ENCODE measurements at regions not wholly inside any gene's neighbourhood (a gene's known extent, or its start where the extent isn't known, plus 50 kb on each side); places are given as distances from the start of the nearest gene placed in this dataset.

DNA sequence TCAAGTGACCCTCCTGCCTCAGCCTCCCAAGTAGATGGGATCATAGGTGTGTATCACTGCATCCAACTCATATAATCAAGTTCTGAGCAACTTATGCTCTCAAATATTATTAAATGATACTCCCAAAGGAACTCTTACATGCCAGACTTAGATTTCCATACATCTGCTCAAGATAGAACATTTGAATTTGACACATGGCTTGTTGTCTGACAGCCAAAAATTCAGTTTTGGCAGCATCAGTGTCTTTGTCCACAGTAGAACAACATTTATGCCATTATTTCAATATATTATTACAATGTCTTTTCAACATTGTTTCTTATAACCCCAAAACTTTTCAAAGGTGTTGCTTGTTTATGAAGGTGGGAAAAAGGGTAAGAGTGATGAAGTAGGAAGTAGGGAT is 116.2 kb downstream of the SUCNR1 start:
- no peaks in the 10 kb centered on the region for H3K79me2 ChIP-seq (ENCODE audit: insufficient read depth, low read length)
- BruUV-seq (replicated peaks): no TSS peak
- no peaks in the 10 kb centered on the region for H3K4me1 ChIP-seq (ENCODE audit: control insufficient read depth in 1 of 2, insufficient read depth in 2 of 2, low read length in 2 of 2)
- H4K20me1 ChIP-seq (ENCODE audit: insufficient read depth): no peaks in the 10 kb centered on the region
- no peak for ATAC-seq
- no peak overlapping the region for H3K9ac ChIP-seq (ENCODE audit: low read length)
- no peaks in the 10 kb centered on the region for H3K9me3 ChIP-seq (ENCODE audit: control insufficient read depth in 1 of 2, insufficient read depth in 1 of 2, low read depth in 1 of 2, low read length in 2 of 2)
- no peak overlapping the region for H3K4me3 ChIP-seq (replicated peaks in 1 of 2; ENCODE audit: low read depth in 1 of 2, low read length in 2 of 2)
- no peaks in the 10 kb centered on the region for H3K9me2 ChIP-seq (ENCODE audit: insufficient read depth)
- no peak overlapping the region for H3K4me2 ChIP-seq (ENCODE audit: low read length)
- H3K27ac ChIP-seq (ENCODE audit: low read depth, low read length): no peak overlapping the region
- TF ChIP-seq POLR2A (IDR thresholded peaks at IDR 0.05; ENCODE audit: borderline replicate concordance, extremely low read depth, insufficient read depth, insufficient read length) (no peak), TCF7L2 (IDR thresholded peaks at IDR 0.05; ENCODE audit: borderline replicate concordance, extremely low read depth, insufficient read depth, insufficient read length) (no peak), EGR1 (IDR thresholded peaks at IDR 0.05; ENCODE audit: low read depth) (no peak), ZFX (IDR thresholded peaks at IDR 0.05) (no peak), JUND (IDR thresholded peaks at IDR 0.05) (no peak), ELF1 (IDR thresholded peaks at IDR 0.05; ENCODE audit: borderline replicate concordance, low read depth) (no peak), SRF (IDR thresholded peaks at IDR 0.05; ENCODE audit: low read depth) (no peak), SIN3A (IDR thresholded peaks at IDR 0.05; ENCODE audit: low read depth) (no peak), SP1 (IDR thresholded peaks at IDR 0.05; ENCODE audit: low read depth) (no peak), EZH2 (IDR thresholded peaks at IDR 0.05) (no peak), CEBPB (IDR thresholded peaks at IDR 0.05; ENCODE audit: low read depth) (no peak), FOSL1 (IDR thresholded peaks at IDR 0.05; ENCODE audit: low read depth) (no peak), ZNF274 (IDR thresholded peaks at IDR 0.05; ENCODE audit: low read depth, low read length) (no peak), EZH2phosphoT487 (IDR thresholded peaks at IDR 0.05; ENCODE audit: borderline replicate concordance) (no peak)
- TF ChIP-seq, protein P1, sequence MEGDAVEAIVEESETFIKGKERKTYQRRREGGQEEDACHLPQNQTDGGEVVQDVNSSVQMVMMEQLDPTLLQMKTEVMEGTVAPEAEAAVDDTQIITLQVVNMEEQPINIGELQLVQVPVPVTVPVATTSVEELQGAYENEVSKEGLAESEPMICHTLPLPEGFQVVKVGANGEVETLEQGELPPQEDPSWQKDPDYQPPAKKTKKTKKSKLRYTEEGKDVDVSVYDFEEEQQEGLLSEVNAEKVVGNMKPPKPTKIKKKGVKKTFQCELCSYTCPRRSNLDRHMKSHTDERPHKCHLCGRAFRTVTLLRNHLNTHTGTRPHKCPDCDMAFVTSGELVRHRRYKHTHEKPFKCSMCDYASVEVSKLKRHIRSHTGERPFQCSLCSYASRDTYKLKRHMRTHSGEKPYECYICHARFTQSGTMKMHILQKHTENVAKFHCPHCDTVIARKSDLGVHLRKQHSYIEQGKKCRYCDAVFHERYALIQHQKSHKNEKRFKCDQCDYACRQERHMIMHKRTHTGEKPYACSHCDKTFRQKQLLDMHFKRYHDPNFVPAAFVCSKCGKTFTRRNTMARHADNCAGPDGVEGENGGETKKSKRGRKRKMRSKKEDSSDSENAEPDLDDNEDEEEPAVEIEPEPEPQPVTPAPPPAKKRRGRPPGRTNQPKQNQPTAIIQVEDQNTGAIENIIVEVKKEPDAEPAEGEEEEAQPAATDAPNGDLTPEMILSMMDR (IDR thresholded peaks at IDR 0.05 in 2 of 3, conservative IDR thresholded peaks at IDR 0.05 in 1 of 3; ENCODE audit: borderline replicate concordance in 1 of 3, insufficient read depth in 1 of 3, low read depth in 2 of 3, low read length in 2 of 3): no peak
- TF ChIP-seq, protein P2, sequence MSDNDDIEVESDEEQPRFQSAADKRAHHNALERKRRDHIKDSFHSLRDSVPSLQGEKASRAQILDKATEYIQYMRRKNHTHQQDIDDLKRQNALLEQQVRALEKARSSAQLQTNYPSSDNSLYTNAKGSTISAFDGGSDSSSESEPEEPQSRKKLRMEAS (IDR thresholded peaks at IDR 0.05): no peak
- TF ChIP-seq, protein P3, sequence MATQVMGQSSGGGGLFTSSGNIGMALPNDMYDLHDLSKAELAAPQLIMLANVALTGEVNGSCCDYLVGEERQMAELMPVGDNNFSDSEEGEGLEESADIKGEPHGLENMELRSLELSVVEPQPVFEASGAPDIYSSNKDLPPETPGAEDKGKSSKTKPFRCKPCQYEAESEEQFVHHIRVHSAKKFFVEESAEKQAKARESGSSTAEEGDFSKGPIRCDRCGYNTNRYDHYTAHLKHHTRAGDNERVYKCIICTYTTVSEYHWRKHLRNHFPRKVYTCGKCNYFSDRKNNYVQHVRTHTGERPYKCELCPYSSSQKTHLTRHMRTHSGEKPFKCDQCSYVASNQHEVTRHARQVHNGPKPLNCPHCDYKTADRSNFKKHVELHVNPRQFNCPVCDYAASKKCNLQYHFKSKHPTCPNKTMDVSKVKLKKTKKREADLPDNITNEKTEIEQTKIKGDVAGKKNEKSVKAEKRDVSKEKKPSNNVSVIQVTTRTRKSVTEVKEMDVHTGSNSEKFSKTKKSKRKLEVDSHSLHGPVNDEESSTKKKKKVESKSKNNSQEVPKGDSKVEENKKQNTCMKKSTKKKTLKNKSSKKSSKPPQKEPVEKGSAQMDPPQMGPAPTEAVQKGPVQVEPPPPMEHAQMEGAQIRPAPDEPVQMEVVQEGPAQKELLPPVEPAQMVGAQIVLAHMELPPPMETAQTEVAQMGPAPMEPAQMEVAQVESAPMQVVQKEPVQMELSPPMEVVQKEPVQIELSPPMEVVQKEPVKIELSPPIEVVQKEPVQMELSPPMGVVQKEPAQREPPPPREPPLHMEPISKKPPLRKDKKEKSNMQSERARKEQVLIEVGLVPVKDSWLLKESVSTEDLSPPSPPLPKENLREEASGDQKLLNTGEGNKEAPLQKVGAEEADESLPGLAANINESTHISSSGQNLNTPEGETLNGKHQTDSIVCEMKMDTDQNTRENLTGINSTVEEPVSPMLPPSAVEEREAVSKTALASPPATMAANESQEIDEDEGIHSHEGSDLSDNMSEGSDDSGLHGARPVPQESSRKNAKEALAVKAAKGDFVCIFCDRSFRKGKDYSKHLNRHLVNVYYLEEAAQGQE (IDR thresholded peaks at IDR 0.05; ENCODE audit: low read depth): no peak
- ChIA-PET POLR2A (no interaction called here), CTCF (no interaction called here), RAD21 (ENCODE audit: low non-redundant PET in 1 of 2, low total read pairs in 2 of 2, uncharacterized antibody in 2 of 2, unreplicated experiment in 2 of 2) (no interaction called here)
- no peak overlapping the region for H2AFZ ChIP-seq (ENCODE audit: low read depth, low read length, poor library complexity, severe bottlenecking)
- no peaks in the 10 kb centered on the region for H3K36me3 ChIP-seq (ENCODE audit: control insufficient read depth in 1 of 2, insufficient read depth in 2 of 2, low read length in 2 of 2)
- no peaks in the 10 kb centered on the region for H3K27me3 ChIP-seq (ENCODE audit: insufficient read depth, low read length)
- intact Hi-C loops (cut with micrococcal nuclease): no loop called here
- DNase-seq (ENCODE audit: low read depth, low spot score): no peak

Data from HCT116 (cell line).